H1 (cell line): ENCODE measurements at regions not wholly inside any gene's neighbourhood (a gene's known extent, or its start where the extent isn't known, plus 50 kb on each side); places are given as distances from the start of the nearest gene placed in this dataset.

Source experiments
- CTCF ChIA-PET: fragments of 300-600 bp; sonication (Branson Sonifier 250); formaldehyde crosslinking; loops from one replicate; lab custom pipeline; 2021; ENCODE audit not compliant: partially characterized antibody; lab: Charles Lee
- POLR2A ChIA-PET: fragments of 300-600 bp; sonication (Branson Sonifier 250); formaldehyde crosslinking; loops from one replicate; lab custom pipeline; 2021; ENCODE audit warnings: inconsistent platforms; ENCODE audit not compliant: partially characterized antibody; lab: Charles Lee
- DNase-seq, 2 experiments: peaks; one replicate each; pipeline versions ENCODE4 v3.0.0 to v3.0.0-alpha.2; 2010 to 2022; ENCODE audit warnings: low spot score in 2 of 2, low read depth in 1 of 2, mixed read lengths in 1 of 2
- FAIRE-seq: peaks from 2 replicates; lab custom pipeline; 2011; peaks lifted over from hg19 to GRCh38; lab: Jason Lieb, UNC
- H2AFZ ChIP-seq: 2 replicates; pipeline ENCODE4 v1.8.1; 2012; ENCODE audit warnings: low read length, inconsistent platforms
- H2AK5ac ChIP-seq: 2 replicates; pipeline ENCODE4 v1.6.1; 2013; ENCODE audit warnings: low read depth, low read length
- H2BK120ac ChIP-seq: replicated peaks from 2 replicates; pipeline ENCODE3; 2013; ENCODE audit warnings: low read depth, low read length, inconsistent platforms
- H2BK12ac ChIP-seq: 2 replicates; pipeline ENCODE4 v1.6.1; 2013; ENCODE audit warnings: low read depth, low read length
- H2BK15ac ChIP-seq: 2 replicates; pipeline ENCODE4 v1.6.1; 2013; ENCODE audit warnings: low read length
- H2BK20ac ChIP-seq: 2 replicates; pipeline ENCODE4 v1.6.1; 2013; ENCODE audit warnings: low read length
- H2BK5ac ChIP-seq: 2 replicates; pipeline ENCODE4 v1.6.1; 2013; ENCODE audit warnings: low read depth, low read length
- H3K14ac ChIP-seq: 2 replicates; pipeline ENCODE4 v1.6.1; 2013; ENCODE audit warnings: inconsistent platforms; ENCODE audit not compliant: insufficient read length
- H3K18ac ChIP-seq: 2 replicates; pipeline ENCODE4 v1.6.1; 2013; ENCODE audit warnings: low read length; ENCODE audit errors: extremely low read depth
- H3K23ac ChIP-seq: 2 replicates; pipeline ENCODE4 v1.6.1; 2013; ENCODE audit warnings: inconsistent platforms; ENCODE audit not compliant: insufficient read length
- H3K23me2 ChIP-seq: 2 replicates; pipeline ENCODE4 v1.6.1; 2013; ENCODE audit warnings: low read depth, low read length
- H3K27ac ChIP-seq: 2 replicates; pipeline ENCODE4 v1.6.1; 2011; ENCODE audit warnings: low read depth, low read length, inconsistent platforms
- H3K27me3 ChIP-seq, 4 experiments: replicated peaks in 1 of 4; 1 replicate in 1 of 4; 2 replicates in 3 of 4; pipeline versions ENCODE4 v1.6.1 to v1.8.1; 2011 to 2013; ENCODE audit warnings: low read length in 3 of 4, mild to moderate bottlenecking in 3 of 4, inconsistent platforms in 2 of 4, mixed read lengths in 2 of 4, moderate library complexity in 1 of 4; ENCODE audit not compliant: control insufficient read depth in 3 of 4, insufficient read depth in 3 of 4; ENCODE audit errors: extremely low read depth in 1 of 4
- H3K36me3 ChIP-seq, 4 experiments: 2 replicates each; pipeline versions ENCODE4 v1.6.1 to v1.8.1; 2011 to 2013; ENCODE audit warnings: mild to moderate bottlenecking in 4 of 4, low read length in 3 of 4, moderate library complexity in 2 of 4, control low read depth in 1 of 4, inconsistent platforms in 1 of 4; ENCODE audit not compliant: insufficient read depth in 4 of 4, control insufficient read depth in 2 of 4
- H3K4ac ChIP-seq: replicated peaks from 2 replicates; pipeline ENCODE3; 2013; ENCODE audit warnings: low read length, low read depth, mixed read lengths, inconsistent platforms; ENCODE audit not compliant: insufficient read length
- H3K4me1 ChIP-seq, 4 experiments: replicated peaks in 1 of 4; 1 replicate in 1 of 4; 2 replicates in 3 of 4; pipeline versions ENCODE4 v1.6.1 to v1.8.1; 2011 to 2013; ENCODE audit warnings: low read length in 3 of 4, inconsistent platforms in 2 of 4, mixed read lengths in 1 of 4; ENCODE audit not compliant: insufficient read depth in 4 of 4, control insufficient read depth in 3 of 4
- H3K4me2 ChIP-seq, 2 experiments: 2 replicates each; pipeline versions ENCODE4 v1.6.1 to v1.8.1; 2011 to 2013; ENCODE audit warnings: low read depth in 2 of 2, low read length in 2 of 2, control low read depth in 1 of 2, inconsistent platforms in 1 of 2, mild to moderate bottlenecking in 1 of 2; ENCODE audit not compliant: insufficient read depth in 1 of 2
- H3K4me3 ChIP-seq, 4 experiments: fragments of 200-600, 300-600 bp in 1 of 4; sonication (generic), shearing (Covaris generic), sonication (Bioruptor Twin) in 1 of 4; 2 replicates each; pipeline versions ENCODE4 v1.5.1 to v1.8.1; 2011 to 2016; ENCODE audit warnings: low read length in 4 of 4, low read depth in 3 of 4, control low read depth in 2 of 4, inconsistent platforms in 2 of 4, mild to moderate bottlenecking in 2 of 4, mixed read lengths in 1 of 4, moderate library complexity in 1 of 4; ENCODE audit not compliant: insufficient read depth in 2 of 4; ENCODE audit errors: extremely low read depth in 1 of 4
- H3K56ac ChIP-seq: replicated peaks from 2 replicates; pipeline ENCODE3; 2013; ENCODE audit warnings: low read depth, mild to moderate bottlenecking, mixed read lengths, low read length, inconsistent platforms; ENCODE audit not compliant: insufficient read length
- H3K79me1 ChIP-seq: 2 replicates; pipeline ENCODE4 v1.6.1; 2013; ENCODE audit warnings: low read depth, low read length, control low read depth
- H3K79me2 ChIP-seq, 2 experiments: 2 replicates each; pipeline versions ENCODE4 v1.6.1 to v1.8.1; 2012 to 2013; ENCODE audit warnings: low read length in 2 of 2, mild to moderate bottlenecking in 2 of 2, inconsistent platforms in 1 of 2; ENCODE audit not compliant: insufficient read depth in 2 of 2, control insufficient read depth in 1 of 2
- H3K9ac ChIP-seq, 4 experiments: replicated peaks in 1 of 4; 1 replicate in 1 of 4; 2 replicates in 3 of 4; pipeline versions ENCODE4 v1.6.1 to v1.8.1; 2011 to 2013; ENCODE audit warnings: low read depth in 3 of 4, low read length in 3 of 4, control low read depth in 2 of 4, mild to moderate bottlenecking in 2 of 4, moderate library complexity in 2 of 4, inconsistent platforms in 1 of 4; ENCODE audit errors: extremely low read depth in 1 of 4
- H3K9me3 ChIP-seq, 2 experiments: 2 replicates each; pipeline versions ENCODE4 v1.6.1 to v1.8.1; 2012 to 2013; ENCODE audit warnings: mild to moderate bottlenecking in 2 of 2, moderate library complexity in 2 of 2, control low read depth in 1 of 2, inconsistent platforms in 1 of 2, low read depth in 1 of 2, low read length in 1 of 2, mixed read lengths in 1 of 2; ENCODE audit not compliant: insufficient read depth in 2 of 2
- H4K20me1 ChIP-seq, 2 experiments: replicated peaks in 1 of 2; 2 replicates each; pipeline versions ENCODE3 to v1.8.1; 2011 to 2013; ENCODE audit warnings: inconsistent platforms in 2 of 2, low read length in 2 of 2, mild to moderate bottlenecking in 1 of 2; ENCODE audit not compliant: insufficient read depth in 2 of 2, control insufficient read depth in 1 of 2
- H4K5ac ChIP-seq: 2 replicates; pipeline ENCODE4 v1.6.1; 2013; ENCODE audit warnings: low read length, low read depth, mixed read lengths, inconsistent platforms; ENCODE audit not compliant: insufficient read length
- H4K8ac ChIP-seq: 2 replicates; pipeline ENCODE4 v1.8.0; 2013; ENCODE audit warnings: mild to moderate bottlenecking, moderate library complexity, low read length, inconsistent platforms; ENCODE audit not compliant: insufficient read depth; ENCODE audit errors: extremely low read depth
- H4K91ac ChIP-seq: replicated peaks from 2 replicates; pipeline ENCODE3; 2013; ENCODE audit warnings: low read length, mixed read lengths, inconsistent platforms; ENCODE audit not compliant: insufficient read length
- ATF2 ChIP-seq: IDR thresholded peaks from 2 replicates; pipeline ENCODE4 v1.6.1; 2012; ENCODE audit warnings: low read length, inconsistent platforms
- CREB1 ChIP-seq: IDR thresholded peaks from 2 replicates; pipeline ENCODE4 v1.6.1; 2012; ENCODE audit warnings: inconsistent platforms
- POLR2A ChIP-seq, 2 experiments: IDR thresholded peaks; 1 replicate in 1 of 2; 2 replicates in 1 of 2; pipeline ENCODE4 v1.6.1; 2011; ENCODE audit warnings: low read depth in 2 of 2, low read length in 2 of 2, mild to moderate bottlenecking in 2 of 2; ENCODE audit errors: control extremely low read depth in 1 of 2
- POLR2AphosphoS5 ChIP-seq: IDR thresholded peaks from 2 replicates; pipeline ENCODE4 v1.6.1; 2011; ENCODE audit warnings: low read depth, low read length
- RAD21 ChIP-seq, 2 experiments: IDR thresholded peaks in 1 of 2; conservative IDR thresholded peaks in 1 of 2; 2 replicates each; pipeline ENCODE4 v1.6.1; 2011; ENCODE audit warnings: low read depth in 2 of 2, low read length in 2 of 2, improper control_type of control experiment in 1 of 2, inconsistent platforms in 1 of 2, mild to moderate bottlenecking in 1 of 2, moderate library complexity in 1 of 2
- RFX5 ChIP-seq: IDR thresholded peaks from 2 replicates; pipeline ENCODE4 v1.6.1; 2011; ENCODE audit warnings: low read depth, low read length, improper control_type of control experiment, borderline replicate concordance
- RNF2 ChIP-seq: fragments of 200-900, 300-1000 bp; sonication (generic); IDR thresholded peaks from 2 replicates; pipeline ENCODE4 v1.7.1; 2016; ENCODE audit warnings: borderline replicate concordance, low read depth, mild to moderate bottlenecking, antibody characterized with exemption, low read length; ENCODE audit not compliant: poor library complexity, severe bottlenecking; ENCODE audit errors: missing control alignments
- SAP30 ChIP-seq: fragments of 300-600 bp; sonication (generic); IDR thresholded peaks from 2 replicates; pipeline ENCODE4 v1.7.1; 2012; ENCODE audit warnings: low read length, moderate library complexity, mild to moderate bottlenecking, inconsistent platforms; ENCODE audit not compliant: insufficient read depth, insufficient replicate concordance
- SP4 ChIP-seq: IDR thresholded peaks from 2 replicates; pipeline ENCODE4 v1.6.1; 2012; ENCODE audit warnings: low read length, inconsistent platforms
- USF2 ChIP-seq: IDR thresholded peaks from 2 replicates; pipeline ENCODE4 v1.6.1; 2011; ENCODE audit warnings: low read length, improper control_type of control experiment
- WGBS, 2 experiments: shearing (Covaris generic) in 1 of 2; methylation state at CpG; one replicate each; pipeline versions ENCODE4 v1.1.6 to v1.1.7; 2013 to 2015; ENCODE audit warnings: low lambda C conversion rate in 2 of 2, mixed read lengths in 2 of 2, inconsistent platforms in 1 of 2, low coverage in 1 of 2, missing lambda C conversion rate in 1 of 2; ENCODE audit not compliant: insufficient replicate concordance in 2 of 2, insufficient coverage in 1 of 2, insufficient read length in 1 of 2; ENCODE audit errors: extremely low coverage in 1 of 2, missing lambda C conversion rate in 1 of 2; 5-methylcytosine and 5-hydroxymethylcytosine counted together

- Histone ChIP-seq H3K79me2 (no peaks in the 10 kb centered on the region), H2BK120ac (no peak overlapping the region), H2BK15ac (no peak overlapping the region), H4K5ac (no peak overlapping the region), H2AK5ac (no peak overlapping the region), H3K23ac (no peak overlapping the region), H4K8ac (no peak overlapping the region), H3K4me1 (no peaks in the 10 kb centered on the region), H3K27ac (no peak overlapping the region), H3K27me3 (no peaks in the 10 kb centered on the region; a peak in 1 of 7 replicates), H3K79me1 (no peaks in the 10 kb centered on the region), H3K4ac (no peak overlapping the region), H2BK5ac (no peak overlapping the region), H2BK12ac (no peak overlapping the region), H2BK20ac (no peak overlapping the region), H3K9me3 (no peaks in the 10 kb centered on the region), H3K14ac (no peak overlapping the region), H3K23me2 (no peaks in the 10 kb centered on the region), H3K36me3 (no peaks in the 10 kb centered on the region), H2AFZ (no peak overlapping the region), H4K20me1 (no peaks in the 10 kb centered on the region), H3K56ac (no peak overlapping the region), H3K4me2 (no peak overlapping the region), H3K4me3 (no peak overlapping the region), H3K18ac (no peak overlapping the region), H4K91ac (no peak overlapping the region), H3K9ac (no peak overlapping the region)
- FAIRE-seq: no peak
- 91% methylated on average over 7 of the region's 7 CpGs; no CpG with 5 or more reads in 1 of the 2 experiments for WGBS, 2 experiments
- ChIA-PET POLR2A (no interaction called here), CTCF (interaction anchor here (0.7 to 1.0 kb wide), 2 partner anchors 860 to 1377 kb away, joined by 3 read pairs; no protein-coding TSS in a partner anchor)
- DNase-seq: no peak
- no peak for TF ChIP-seq RFX5
- TF ChIP-seq SP4: no peak
- no peak for TF ChIP-seq RNF2
- TF ChIP-seq SAP30: no peak
- TF ChIP-seq RAD21 (IDR thresholded peaks at IDR 0.05 in 1 of 2, conservative IDR thresholded peaks at IDR 0.05 in 1 of 2; ENCODE audit: low read depth in 2 of 2, low read length in 2 of 2): no peak
- no peak for TF ChIP-seq CREB1
- TF ChIP-seq POLR2A (IDR thresholded peaks at IDR 0.05; ENCODE audit: control extremely low read depth in 1 of 2, low read depth in 2 of 2, low read length in 2 of 2): no peak
- no peak for TF ChIP-seq ATF2
- TF ChIP-seq USF2: no peak
- no peak for TF ChIP-seq POLR2AphosphoS5
These were observed 66.6 kb upstream of the CPHXL start for GRCh38 chr16:75792771-75793492.
